Ovary (tissue), 7 donors: ENCODE measurements at regions not wholly inside any gene's neighbourhood (a gene's known extent, or its start where the extent isn't known, plus 50 kb on each side); places are given as distances from the start of the nearest gene placed in this dataset.

Source experiments
- DNase-seq, 5 donors: peaks; one replicate each; pipeline ENCODE4 v3.0.0-alpha.2; 2019 to 2020
- H3K27ac ChIP-seq, 2 donors: fragments of 200-600 bp; one replicate each; pipeline versions ENCODE4 v1.5.1 to v1.8.0; 2019 to 2022
- H3K27me3 ChIP-seq: fragments of 200-600 bp; one replicate; pipeline ENCODE4 v1.8.0; 2022
- H3K36me3 ChIP-seq: fragments of 200-600 bp; sonication (generic); one replicate; pipeline ENCODE4 v1.5.1; 2019
- H3K4me1 ChIP-seq: one replicate; pipeline ENCODE4 v1.8.1; 2013; ENCODE audit warnings: mild to moderate bottlenecking, moderate library complexity; ENCODE audit not compliant: insufficient read depth
- H3K4me3 ChIP-seq: fragments of 200-600 bp; sonication (generic); one replicate; pipeline ENCODE4 v1.5.1; 2017
- H3K9me3 ChIP-seq, 2 donors: fragments of 200-600 bp in 1 of 2; sonication (generic) in 1 of 2; one replicate each; pipeline versions ENCODE4 v1.5.1 to v1.8.1; 2013 to 2019; ENCODE audit warnings: mild to moderate bottlenecking in 1 of 2, moderate library complexity in 1 of 2
- EP300 ChIP-seq: sonication (generic); formaldehyde crosslinking; IDR thresholded peaks from one replicate; pipeline ENCODE4 v1.6.1; 2017; ENCODE audit warnings: antibody characterized with exemption
- POLR2A ChIP-seq: fragments of 450-650 bp; IDR thresholded peaks from one replicate; pipeline ENCODE4 v1.6.1; 2017; ENCODE audit warnings: antibody characterized with exemption, mild to moderate bottlenecking, moderate library complexity
- WGBS, 3 donors: extraction: QIAGEN DNeasy Blood & Tissue Kit in 1 of 3; methylation state at CpG; one replicate each; pipeline versions ENCODE4 v1.1.5 to v1.1.7; 2013 to 2017; 5-methylcytosine and 5-hydroxymethylcytosine counted together
- intact Hi-C, 4 donors: fragments of 100-400 bp; cut with DNase I; formaldehyde crosslinking; loops; one replicate each; pipeline versions ENCODE4 v1.11.0 to v1.15.1; 2022 to 2023
- TF ChIP-seq, protein P1 (sequence below), 3 donors: fragments of 450-650 bp in 2 of 3; fragments of 200-600 bp in 1 of 3; IDR thresholded peaks; one replicate each; pipeline versions ENCODE4 v1.5.1 to v1.8.0; 2016 to 2022; ENCODE audit warnings: antibody characterized with exemption in 3 of 3, mild to moderate bottlenecking in 1 of 3
- donor health status: DM: no; HTN: no; CAD: no; lungs with moderate emphysema.
- donor health status: DM: no; HTN: no; CAD: no.
- donor health status: Bipolar disorder and iron deficiency.
- donor health status: DM: no; HTN: no; CAD: no.
- donor health status: DM: yes; HTN: yes; CAD: no.

DNA sequence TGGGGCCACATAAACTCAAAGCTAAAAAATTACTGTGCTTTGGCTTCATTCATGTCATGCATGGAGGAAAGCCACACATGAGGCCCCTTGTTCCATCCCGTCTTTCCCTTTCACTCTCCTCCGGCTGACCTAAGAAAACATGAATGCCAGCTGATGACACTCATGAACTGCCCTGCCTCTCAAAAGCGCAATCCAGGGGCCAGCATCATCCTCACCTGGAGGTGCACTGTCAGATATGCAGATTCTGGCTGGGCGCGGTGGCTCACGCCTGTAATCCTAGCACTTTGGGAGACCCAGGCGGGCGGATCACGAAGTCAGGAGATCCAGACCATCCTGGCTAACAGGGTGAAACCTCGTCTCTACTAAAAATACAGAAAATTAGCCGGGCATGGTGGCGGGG lies 116.1 kb upstream of the FOXN3 start:
- TF ChIP-seq EP300, result no peak
- Histone ChIP-seq H3K9me3 (peaks cover 0 to 3% of the 10 kb centered on the region in 2 donors), H3K4me1 (peaks cover 7% of the 10 kb centered on the region), H3K27me3 (no peaks in the 10 kb centered on the region), H3K27ac (no peak overlapping the region), H3K4me3 (no peak overlapping the region), H3K36me3 (no peaks in the 10 kb centered on the region)
- intact Hi-C loops, result no loop called here
- 96 to 99% (median 98%) methylated on average over 12 of the region's 12 CpGs for WGBS, 3 donors
- DNase-seq, result no peak

DNA sequence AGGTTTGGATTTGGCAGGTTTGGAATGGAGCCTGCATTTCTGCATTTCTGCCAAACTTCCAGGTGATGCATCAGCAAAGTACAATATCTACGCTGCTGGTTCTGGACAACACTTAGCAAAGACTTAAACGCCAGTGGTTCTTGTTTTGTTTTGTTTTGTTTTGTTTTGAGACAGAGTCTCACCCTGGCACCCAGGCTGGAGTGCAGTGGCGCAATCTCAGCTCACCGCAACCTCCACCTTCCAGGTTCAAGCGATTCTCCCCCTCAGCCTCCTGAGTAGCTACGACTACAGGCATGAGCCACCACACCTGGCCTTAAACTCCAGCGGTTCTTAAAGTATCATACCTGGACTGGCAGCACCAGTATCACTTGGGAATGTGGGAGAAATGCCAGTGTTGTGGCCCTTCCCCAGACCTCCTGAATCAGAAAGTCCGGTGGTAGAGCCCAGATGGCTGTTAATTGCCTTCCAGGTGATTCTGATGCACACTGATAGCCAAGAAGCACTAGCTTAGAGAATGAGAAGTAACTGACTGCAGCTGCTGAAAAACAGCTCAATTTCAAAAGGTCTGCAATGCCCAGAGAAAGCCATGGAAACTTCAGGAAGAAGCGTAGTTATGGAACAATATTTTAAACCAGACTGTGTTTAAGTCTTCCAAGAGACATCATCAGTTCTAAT lies 114.8 kb upstream of the FOXN3 start:
- Histone ChIP-seq H3K27ac (no peak overlapping the region), H3K27me3 (no peaks in the 10 kb centered on the region), H3K36me3 (no peaks in the 10 kb centered on the region), H3K4me1 (peaks cover 7% of the 10 kb centered on the region), H3K9me3 (peaks cover 0 to 3% of the 10 kb centered on the region in 2 donors), H3K4me3 (no peak overlapping the region)
- TF ChIP-seq POLR2A, result no peak
- TF ChIP-seq, protein P1, sequence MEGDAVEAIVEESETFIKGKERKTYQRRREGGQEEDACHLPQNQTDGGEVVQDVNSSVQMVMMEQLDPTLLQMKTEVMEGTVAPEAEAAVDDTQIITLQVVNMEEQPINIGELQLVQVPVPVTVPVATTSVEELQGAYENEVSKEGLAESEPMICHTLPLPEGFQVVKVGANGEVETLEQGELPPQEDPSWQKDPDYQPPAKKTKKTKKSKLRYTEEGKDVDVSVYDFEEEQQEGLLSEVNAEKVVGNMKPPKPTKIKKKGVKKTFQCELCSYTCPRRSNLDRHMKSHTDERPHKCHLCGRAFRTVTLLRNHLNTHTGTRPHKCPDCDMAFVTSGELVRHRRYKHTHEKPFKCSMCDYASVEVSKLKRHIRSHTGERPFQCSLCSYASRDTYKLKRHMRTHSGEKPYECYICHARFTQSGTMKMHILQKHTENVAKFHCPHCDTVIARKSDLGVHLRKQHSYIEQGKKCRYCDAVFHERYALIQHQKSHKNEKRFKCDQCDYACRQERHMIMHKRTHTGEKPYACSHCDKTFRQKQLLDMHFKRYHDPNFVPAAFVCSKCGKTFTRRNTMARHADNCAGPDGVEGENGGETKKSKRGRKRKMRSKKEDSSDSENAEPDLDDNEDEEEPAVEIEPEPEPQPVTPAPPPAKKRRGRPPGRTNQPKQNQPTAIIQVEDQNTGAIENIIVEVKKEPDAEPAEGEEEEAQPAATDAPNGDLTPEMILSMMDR (IDR thresholded peaks at IDR 0.05), result no peak
- intact Hi-C loops, result no loop called here
- 81 to 85% (median 81%) methylated on average over 9 of the region's 9 CpGs for WGBS, 3 donors
- no peak for DNase-seq

DNA sequence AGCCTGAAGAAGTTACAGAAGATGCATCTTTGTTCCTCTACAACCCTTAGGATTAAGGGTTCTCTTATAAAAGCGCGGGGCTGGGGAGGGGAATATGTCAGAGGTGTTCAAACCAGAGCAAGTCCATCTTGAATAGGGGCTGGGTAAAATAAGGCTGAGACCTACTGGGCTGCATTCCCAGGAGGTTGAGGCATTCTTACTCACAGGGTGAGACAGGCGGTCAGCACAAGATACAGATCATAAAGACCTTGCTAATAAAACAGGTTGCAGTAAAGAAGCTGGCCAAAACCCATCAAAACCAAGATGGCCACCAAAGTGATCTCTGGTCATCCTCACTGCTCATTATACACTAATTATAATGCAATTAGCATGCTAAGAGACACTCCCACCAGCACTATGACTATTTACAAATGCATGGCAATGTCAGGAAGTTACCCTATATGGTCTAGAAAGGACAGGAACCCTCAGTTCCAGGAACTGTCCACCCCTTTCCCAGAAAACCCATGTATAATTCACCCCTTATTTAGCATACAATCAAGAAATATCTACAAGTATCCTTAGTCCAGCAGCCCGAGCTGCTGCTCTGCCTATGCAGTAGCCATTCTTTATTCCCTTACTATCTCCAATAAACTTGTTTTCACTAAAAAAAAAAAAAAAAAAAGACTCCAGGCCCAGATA lies 108.1 kb upstream of the FOXN3 start:
- Histone ChIP-seq H3K4me3 (no peak overlapping the region), H3K9me3 (peaks cover 0 to under 1% of the 10 kb centered on the region in 2 donors), H3K4me1 (no peaks in the 10 kb centered on the region), H3K27ac (no peak overlapping the region), H3K36me3 (no peaks in the 10 kb centered on the region), H3K27me3 (no peaks in the 10 kb centered on the region)
- TF ChIP-seq POLR2A (no peak), EP300 (no peak)
- TF ChIP-seq, protein P1 (IDR thresholded peaks at IDR 0.05), result no peak
- 93 to 96% (median 94%) methylated on average over 4 of the region's 4 CpGs for WGBS, 3 donors
- DNase-seq, result no peak
- intact Hi-C loops, result loop anchor here in 1 of 4 donors (5.0 kb wide), 1 partner anchor 207 kb away; no protein-coding TSS in a partner anchor

DNA sequence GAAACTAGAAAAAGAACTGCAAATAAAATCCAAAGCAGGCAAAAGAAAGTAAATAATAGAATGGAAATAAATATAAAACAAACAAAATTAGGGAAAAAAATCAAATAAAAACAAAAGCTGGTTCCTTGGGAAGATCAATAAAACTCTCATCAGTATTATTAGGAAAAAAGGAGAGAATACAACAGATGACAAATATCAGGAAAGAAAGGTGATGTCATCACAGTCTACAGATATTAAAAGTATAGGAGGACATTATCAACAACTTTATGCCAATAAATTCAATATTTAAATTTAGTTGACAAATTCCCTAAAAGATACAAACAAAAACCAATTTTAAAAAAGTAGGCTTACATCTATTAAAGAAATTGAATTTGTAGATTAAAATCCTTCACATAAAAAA lies 107.4 kb upstream of the FOXN3 start:
- Histone ChIP-seq H3K27me3 (no peaks in the 10 kb centered on the region), H3K4me1 (no peaks in the 10 kb centered on the region), H3K36me3 (no peaks in the 10 kb centered on the region), H3K4me3 (no peak overlapping the region), H3K9me3 (no peaks in the 10 kb centered on the region), H3K27ac (no peak overlapping the region)
- intact Hi-C loops, result no loop called here
- TF ChIP-seq POLR2A (no peak), EP300 (no peak)
- TF ChIP-seq, protein P1 (IDR thresholded peaks at IDR 0.05), result no peak
- DNase-seq, result no peak

DNA sequence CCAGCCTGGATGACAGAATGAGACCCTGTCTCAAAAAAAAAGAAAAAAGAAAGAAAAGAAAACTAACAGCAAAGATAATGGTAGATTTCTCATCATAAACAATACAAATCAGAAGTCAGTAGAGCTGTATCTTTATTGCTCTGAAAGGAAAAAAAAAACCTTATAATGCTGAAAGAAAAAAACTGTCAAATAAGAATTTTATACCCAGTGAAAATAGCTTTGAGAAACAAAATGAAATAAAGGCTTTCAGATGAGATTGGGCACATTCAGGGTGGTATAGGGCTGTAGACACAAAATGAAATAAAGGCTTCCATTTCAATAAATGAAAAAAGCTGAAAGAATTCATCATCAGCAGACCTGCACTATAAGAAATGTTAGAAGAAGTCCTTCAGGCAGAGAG lies 105.0 kb upstream of the FOXN3 start:
- Histone ChIP-seq H3K9me3 (no peaks in the 10 kb centered on the region), H3K4me3 (no peak overlapping the region), H3K36me3 (no peaks in the 10 kb centered on the region), H3K27ac (no peak overlapping the region), H3K4me1 (no peaks in the 10 kb centered on the region), H3K27me3 (no peaks in the 10 kb centered on the region)
- TF ChIP-seq, protein P1 (IDR thresholded peaks at IDR 0.05), result no peak
- TF ChIP-seq POLR2A, result no peak
- no peak for TF ChIP-seq EP300
- intact Hi-C loops, result no loop called here
- DNase-seq, result no peak
